ENCODE measurements at regions not wholly inside any gene's neighbourhood (a gene's known extent, or its start where the extent isn't known, plus 50 kb on each side); places are given as distances from the start of the nearest gene placed in this dataset.
"Not testable (repeated sequence)": the region's sequence is repeated elsewhere in the genome, so short reads cannot be mapped to it uniquely, and the experiment has no call there.

DNA sequence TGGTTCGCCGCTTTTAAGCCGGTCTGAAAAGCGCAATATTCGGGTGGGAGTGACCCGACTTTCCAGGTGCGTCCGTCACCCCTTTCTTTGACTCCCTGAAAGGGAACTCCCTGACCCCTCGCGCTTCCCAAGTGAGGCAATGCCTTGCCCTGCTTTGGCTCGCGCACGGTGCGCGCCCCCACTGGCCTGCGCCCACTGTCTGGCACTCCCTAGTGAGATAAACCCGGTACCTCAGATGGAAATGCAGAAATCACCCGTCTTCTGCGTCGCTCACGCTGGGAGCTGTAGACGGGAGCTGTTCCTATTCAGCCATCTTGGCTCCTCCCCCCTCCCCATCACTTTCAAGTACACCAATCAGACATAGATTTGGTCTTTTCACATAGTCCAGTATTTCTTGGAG is 88.2 kb downstream of the EBLN1 start:
- TF ChIP-seq EZH2phosphoT487 (IDR thresholded peaks at IDR 0.05; ENCODE audit: borderline replicate concordance): not testable (repeated sequence)
- TF ChIP-seq, protein P1, sequence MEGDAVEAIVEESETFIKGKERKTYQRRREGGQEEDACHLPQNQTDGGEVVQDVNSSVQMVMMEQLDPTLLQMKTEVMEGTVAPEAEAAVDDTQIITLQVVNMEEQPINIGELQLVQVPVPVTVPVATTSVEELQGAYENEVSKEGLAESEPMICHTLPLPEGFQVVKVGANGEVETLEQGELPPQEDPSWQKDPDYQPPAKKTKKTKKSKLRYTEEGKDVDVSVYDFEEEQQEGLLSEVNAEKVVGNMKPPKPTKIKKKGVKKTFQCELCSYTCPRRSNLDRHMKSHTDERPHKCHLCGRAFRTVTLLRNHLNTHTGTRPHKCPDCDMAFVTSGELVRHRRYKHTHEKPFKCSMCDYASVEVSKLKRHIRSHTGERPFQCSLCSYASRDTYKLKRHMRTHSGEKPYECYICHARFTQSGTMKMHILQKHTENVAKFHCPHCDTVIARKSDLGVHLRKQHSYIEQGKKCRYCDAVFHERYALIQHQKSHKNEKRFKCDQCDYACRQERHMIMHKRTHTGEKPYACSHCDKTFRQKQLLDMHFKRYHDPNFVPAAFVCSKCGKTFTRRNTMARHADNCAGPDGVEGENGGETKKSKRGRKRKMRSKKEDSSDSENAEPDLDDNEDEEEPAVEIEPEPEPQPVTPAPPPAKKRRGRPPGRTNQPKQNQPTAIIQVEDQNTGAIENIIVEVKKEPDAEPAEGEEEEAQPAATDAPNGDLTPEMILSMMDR (conservative IDR thresholded peaks at IDR 0.05; ENCODE audit: low read length): not testable (repeated sequence)
